Endothelial cell of umbilical vein (primary cell): ENCODE measurements at regions not wholly inside any gene's neighbourhood (a gene's known extent, or its start where the extent isn't known, plus 50 kb on each side); places are given as distances from the start of the nearest gene placed in this dataset.

Experiments
- BruUV-seq: library from RNA; stranded (reverse); fragments of 400-500 nt; replicated peaks from 2 replicates; lab custom pipeline; 2021; lab: Mats Ljungman, UMichigan
- CTCF ChIA-PET: fragments of 300-600, 350-600 bp; sonication (Branson Sonifier 250); formaldehyde crosslinking; loops from one replicate; lab custom pipeline; 2021; ENCODE audit warnings: antibody characterized with exemption, inconsistent platforms; lab: Charles Lee
- POLR2A ChIA-PET: fragments of 300-600, 350-600 bp; sonication (Branson Sonifier 250); formaldehyde crosslinking; loops from one replicate; lab custom pipeline; 2021; ENCODE audit warnings: antibody characterized with exemption, inconsistent platforms; lab: Charles Lee
- DNase-seq: peaks from one replicate; pipeline ENCODE4 v3.0.0-alpha.2; 2011; ENCODE audit warnings: low read depth, low spot score
- FAIRE-seq: peaks from 2 replicates; lab custom pipeline; 2011; peaks lifted over from hg19 to GRCh38; lab: Jason Lieb, UNC
- H2AFZ ChIP-seq: 2 replicates; pipeline ENCODE4 v1.6.0; 2012; ENCODE audit warnings: low read depth, low read length, control low read depth, inconsistent platforms
- H3K27ac ChIP-seq: 2 replicates; pipeline ENCODE4 v1.5.1; 2011; ENCODE audit warnings: low read depth, mild to moderate bottlenecking, control low read depth, low read length, moderate library complexity; ENCODE audit not compliant: insufficient read depth
- H3K27me3 ChIP-seq, 2 experiments: 2 replicates each; pipeline versions ENCODE4 v1.6.0 to v1.6.1; 2011; ENCODE audit warnings: low read length in 2 of 2, mixed read lengths in 1 of 2; ENCODE audit not compliant: control insufficient read depth in 2 of 2, insufficient read depth in 2 of 2
- H3K36me3 ChIP-seq, 2 experiments: 2 replicates in 1 of 2; 3 replicates in 1 of 2; pipeline ENCODE4 v1.5.1; 2011; ENCODE audit warnings: low read length in 2 of 2, mild to moderate bottlenecking in 1 of 2, moderate library complexity in 1 of 2; ENCODE audit not compliant: control insufficient read depth in 2 of 2, insufficient read depth in 2 of 2; ENCODE audit errors: extremely low read depth in 1 of 2
- H3K4me1 ChIP-seq: 3 replicates; pipeline ENCODE4 v1.5.1; 2011; ENCODE audit warnings: mild to moderate bottlenecking, low read length; ENCODE audit not compliant: control insufficient read depth, insufficient read depth; ENCODE audit errors: extremely low read depth
- H3K4me2 ChIP-seq: 2 replicates; pipeline ENCODE4 v1.6.1; 2011; ENCODE audit warnings: low read length, control low read depth, mixed read lengths; ENCODE audit not compliant: insufficient read depth
- H3K4me3 ChIP-seq, 3 experiments: fragments of 200-600 bp in 1 of 3; sonication (generic), shearing (Covaris generic) in 1 of 3; replicated peaks in 1 of 3; 2 replicates each; pipeline ENCODE4 v1.5.1; 2011 to 2016; ENCODE audit warnings: control low read depth in 3 of 3, low read length in 3 of 3, mild to moderate bottlenecking in 2 of 3, inconsistent platforms in 1 of 3, low read depth in 1 of 3, moderate library complexity in 1 of 3; ENCODE audit not compliant: insufficient read depth in 1 of 3
- H3K79me2 ChIP-seq: 2 replicates; pipeline ENCODE4 v1.6.0; 2012; ENCODE audit warnings: low read length, inconsistent platforms; ENCODE audit not compliant: control insufficient read depth, insufficient read depth
- H3K9ac ChIP-seq: replicated peaks from 2 replicates; pipeline ENCODE3; 2011; ENCODE audit warnings: low read length, control low read depth; ENCODE audit not compliant: insufficient read depth; ENCODE audit errors: extremely low read depth
- H3K9me1 ChIP-seq: replicated peaks from 3 replicates; pipeline ENCODE4 v1.6.0; 2011; ENCODE audit warnings: mild to moderate bottlenecking, low read length; ENCODE audit not compliant: control insufficient read depth, insufficient read depth; ENCODE audit errors: extremely low read depth
- H3K9me3 ChIP-seq: replicated peaks from 2 replicates; pipeline ENCODE4 v1.5.1; 2012; ENCODE audit warnings: low read length, inconsistent platforms; ENCODE audit not compliant: control insufficient read depth, insufficient read depth
- H4K20me1 ChIP-seq: replicated peaks from 2 replicates; pipeline ENCODE3; 2011; ENCODE audit warnings: mild to moderate bottlenecking, low read length; ENCODE audit not compliant: control insufficient read depth, insufficient read depth; ENCODE audit errors: extremely low read depth
- CTCF ChIP-seq, 2 donors: IDR thresholded peaks; 1 replicate in 1 of 2; 2 replicates in 1 of 2; pipeline ENCODE4 v1.5.1; 2011; ENCODE audit warnings: low read length in 2 of 2, mild to moderate bottlenecking in 2 of 2, moderate library complexity in 2 of 2, control low read depth in 1 of 2, inconsistent platforms in 1 of 2, low read depth in 1 of 2; ENCODE audit not compliant: insufficient read depth in 1 of 2; ENCODE audit errors: extremely low read depth in 1 of 2
- EZH2 ChIP-seq: IDR thresholded peaks from 2 replicates; pipeline ENCODE4 v1.6.1; 2012; ENCODE audit warnings: borderline replicate concordance, low read depth, mild to moderate bottlenecking, moderate library complexity, low read length, inconsistent platforms; ENCODE audit not compliant: severe bottlenecking
- FOS ChIP-seq: IDR thresholded peaks from 2 replicates; pipeline ENCODE4 v1.6.1; 2011; ENCODE audit warnings: mild to moderate bottlenecking, low read length, moderate library complexity, borderline replicate concordance; ENCODE audit not compliant: insufficient read depth
- GATA2 ChIP-seq: IDR thresholded peaks from 2 replicates; pipeline ENCODE4 v1.7.0; 2011; ENCODE audit warnings: low read depth, mild to moderate bottlenecking, moderate library complexity, mixed read lengths, low read length; ENCODE audit not compliant: insufficient read length, insufficient read depth
- JUN ChIP-seq: IDR thresholded peaks from 2 replicates; pipeline ENCODE4 v1.6.1; 2011; ENCODE audit warnings: borderline replicate concordance, low read depth; ENCODE audit not compliant: insufficient read length, insufficient read depth
- MAX ChIP-seq: IDR thresholded peaks from 2 replicates; pipeline ENCODE4 v1.6.1; 2011; ENCODE audit not compliant: insufficient read depth, insufficient read length
- MYC ChIP-seq: IDR thresholded peaks from one replicate; pipeline ENCODE4 v1.6.1; 2011; ENCODE audit warnings: mild to moderate bottlenecking, low read depth, low read length
- POLR2A ChIP-seq: IDR thresholded peaks from 2 replicates; pipeline ENCODE4 v1.6.1; 2012; ENCODE audit warnings: low read depth, mild to moderate bottlenecking, control low read depth, low read length
- POLR2AphosphoS5 ChIP-seq: IDR thresholded peaks from 2 replicates; pipeline ENCODE4 v1.6.1; 2012; ENCODE audit warnings: low read depth, mild to moderate bottlenecking, control low read depth, low read length, moderate library complexity; ENCODE audit not compliant: insufficient read depth
- dilution Hi-C: fragments of 300-500 bp; cut with MboI; formaldehyde crosslinking; loops from one replicate; pipeline ENCODE4 v1.15.0; 2019; ENCODE audit warnings: low sequenced_read_pairs; ENCODE audit not compliant: extremely low pct_ligation_motif_present
- intact Hi-C: fragments of 100-400 bp; cut with micrococcal nuclease; formaldehyde crosslinking; loops from one replicate; pipeline ENCODE4 v1.10.0; 2022

DNA sequence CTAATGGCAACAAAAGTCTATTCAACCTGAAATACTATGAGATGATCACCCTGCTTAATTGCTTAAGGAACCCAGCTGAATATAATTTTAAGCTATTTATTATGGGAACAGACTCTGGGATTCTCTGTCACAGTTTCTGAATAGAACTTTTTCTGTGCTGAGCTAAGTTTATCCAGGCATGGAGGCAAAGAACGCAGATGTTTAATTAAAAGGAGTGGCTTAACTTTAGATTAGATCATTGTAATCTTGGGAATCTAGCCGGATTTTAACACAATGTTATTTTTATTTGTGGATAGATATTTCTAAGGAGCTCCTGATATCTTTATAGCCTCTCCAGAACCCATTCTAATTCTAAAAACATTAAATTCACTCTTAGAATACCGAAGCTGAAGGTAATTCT, 353.4 kb downstream of the STIM2 start:
- dilution Hi-C loops (no loop called here), intact Hi-C loops (no loop called here)
- Histone ChIP-seq H3K27me3 (no peaks in the 10 kb centered on the region), H4K20me1 (no peaks in the 10 kb centered on the region), H3K27ac (no peak overlapping the region), H3K9ac (no peak overlapping the region), H3K9me1 (no peaks in the 10 kb centered on the region), H3K79me2 (no peaks in the 10 kb centered on the region), H2AFZ (no peak overlapping the region), H3K36me3 (no peaks in the 10 kb centered on the region), H3K4me1 (no peaks in the 10 kb centered on the region), H3K4me3 (no peak overlapping the region), H3K4me2 (no peak overlapping the region), H3K9me3 (no peaks in the 10 kb centered on the region)
- no TSS peak for BruUV-seq
- POLR2A ChIA-PET = no interaction called here
- DNase-seq (no peak), FAIRE-seq (no peak)
- TF ChIP-seq EZH2 = no peak
- TF ChIP-seq MAX = no peak
- TF ChIP-seq FOS = no peak
- no peak for TF ChIP-seq POLR2AphosphoS5
- no peak for TF ChIP-seq POLR2A
- no peak for TF ChIP-seq CTCF (IDR thresholded peaks at IDR 0.05; ENCODE audit: extremely low read depth in 1 of 2, insufficient read depth in 1 of 2, low read depth in 1 of 2, low read length in 2 of 2)
- no peak for TF ChIP-seq JUN
- TF ChIP-seq MYC = no peak
- no peak for TF ChIP-seq GATA2
- CTCF ChIA-PET = no interaction called here
